HG03045 (cell line): ENCODE measurements at regions not wholly inside any gene's neighbourhood (a gene's known extent, or its start where the extent isn't known, plus 50 kb on each side); places are given as distances from the start of the nearest gene placed in this dataset.

Experiments
- ATAC-seq: cut with Tn5 transposase; IDR thresholded peaks from one replicate; pipeline ENCODE4 v1.9.1; 2021; ENCODE audit warnings: mild to moderate bottlenecking, moderate library complexity; ENCODE audit not compliant: unreplicated experiment

DNA sequence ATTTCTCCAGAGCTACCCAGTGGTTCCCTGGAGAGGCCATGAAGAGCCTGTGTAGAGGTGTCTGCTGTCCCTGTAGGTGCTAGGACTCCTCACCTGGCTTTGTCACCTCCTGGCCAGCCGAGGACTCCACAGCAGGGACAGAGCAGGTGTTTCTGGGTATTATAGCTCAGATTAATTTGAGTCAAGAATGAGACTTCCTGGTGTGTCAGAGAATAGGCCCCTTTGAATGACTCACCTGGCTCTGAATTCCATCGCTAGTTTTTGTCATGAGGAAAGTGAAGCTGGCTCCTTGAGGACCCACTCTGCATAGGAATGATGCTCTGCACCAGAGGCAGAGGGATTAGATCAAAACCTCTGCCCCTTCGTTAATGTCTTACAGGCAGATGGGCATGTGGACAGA lies 167.5 kb upstream of the TOPAZ1 start:
- no peak for ATAC-seq

DNA sequence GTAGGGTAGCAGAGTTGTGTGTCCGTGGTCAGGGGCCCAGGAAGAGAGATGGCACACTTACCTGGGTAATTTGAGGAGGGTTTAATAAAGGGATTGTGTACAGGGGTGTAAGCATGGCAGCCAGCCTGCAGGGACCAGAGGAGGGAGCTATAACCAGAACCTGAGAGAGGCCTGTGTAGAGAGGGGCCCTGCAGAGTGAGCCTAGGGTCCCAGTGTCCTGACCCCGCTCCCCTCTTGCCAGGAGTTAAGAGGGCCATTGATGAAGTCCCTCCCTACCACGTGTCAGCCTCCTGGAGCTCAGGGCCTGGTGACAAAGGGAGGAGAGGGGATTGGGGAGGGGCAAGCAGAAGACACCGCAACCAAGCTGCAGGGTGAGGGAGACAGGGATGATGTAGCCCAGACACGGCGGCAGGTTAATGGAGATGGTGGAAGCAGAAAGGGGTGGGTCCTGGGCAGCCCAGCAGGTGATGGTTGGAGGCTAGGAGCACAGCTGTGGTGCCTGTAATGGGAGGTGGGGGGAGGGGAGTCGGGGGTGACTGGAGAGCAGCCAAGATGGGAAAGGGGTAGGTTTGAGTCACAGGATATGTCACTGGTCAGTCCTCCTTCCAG lies 165.4 kb upstream of the TOPAZ1 start:
- ATAC-seq: no peak

DNA sequence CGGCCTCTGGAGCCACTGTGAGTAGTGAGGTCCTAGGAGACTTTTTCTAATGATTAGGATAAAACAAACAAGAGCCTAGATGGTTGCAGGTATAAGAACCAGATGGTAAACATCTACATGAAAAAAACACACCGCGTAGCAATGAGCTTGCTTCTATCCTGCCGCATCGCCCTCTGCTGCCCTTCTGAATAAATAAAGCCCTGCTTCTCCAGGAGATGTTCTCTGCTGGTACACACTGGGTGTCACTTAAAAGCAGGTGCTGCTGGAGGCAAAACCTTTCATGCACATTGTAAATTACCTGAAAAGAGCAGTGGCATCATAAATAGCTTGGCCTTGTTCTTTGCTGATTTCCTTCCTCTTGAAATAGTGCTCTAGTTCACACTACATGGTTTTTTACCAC lies 164.4 kb upstream of the TOPAZ1 start:
- no peak for ATAC-seq

DNA sequence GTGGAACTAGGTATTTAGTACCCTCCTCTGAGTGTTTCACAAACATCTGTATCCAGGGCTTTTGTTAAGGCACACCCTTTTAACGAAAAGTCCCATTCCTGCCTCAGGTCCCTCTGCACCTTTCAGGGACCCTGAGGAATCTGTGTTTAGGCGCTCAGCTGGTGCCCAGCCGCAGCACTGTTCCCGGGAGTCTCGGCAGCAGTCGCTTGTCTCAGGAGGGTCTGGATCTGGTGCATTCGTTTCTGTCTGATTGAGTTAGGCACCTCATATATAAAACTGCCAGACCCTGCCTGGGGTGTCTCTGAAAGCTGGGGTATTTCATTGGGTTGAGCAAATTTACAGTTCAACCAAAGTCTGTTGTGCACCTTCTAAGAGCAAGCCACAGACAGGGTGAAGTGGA lies 162.8 kb upstream of the TOPAZ1 start:
- ATAC-seq: no peak

DNA sequence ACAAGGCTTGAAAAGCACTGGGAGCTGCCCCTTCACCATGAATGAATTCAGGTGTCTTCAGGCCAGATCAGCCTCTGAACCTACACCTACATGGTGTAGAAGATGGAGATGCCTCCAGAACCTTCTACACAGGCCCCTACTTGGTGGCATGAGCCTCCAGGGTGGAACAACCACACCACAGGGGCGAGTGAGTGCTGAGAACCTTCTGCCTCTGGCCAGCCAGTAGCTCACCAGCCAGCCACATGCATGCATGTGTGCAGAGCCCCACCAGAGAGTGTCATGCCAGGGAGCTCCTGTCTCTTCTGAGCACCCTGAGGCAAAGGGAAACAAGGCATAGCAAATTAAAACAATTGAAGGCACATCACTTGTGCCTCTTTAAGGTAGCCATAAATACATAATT lies 161.8 kb upstream of the TOPAZ1 start:
- no peak for ATAC-seq

DNA sequence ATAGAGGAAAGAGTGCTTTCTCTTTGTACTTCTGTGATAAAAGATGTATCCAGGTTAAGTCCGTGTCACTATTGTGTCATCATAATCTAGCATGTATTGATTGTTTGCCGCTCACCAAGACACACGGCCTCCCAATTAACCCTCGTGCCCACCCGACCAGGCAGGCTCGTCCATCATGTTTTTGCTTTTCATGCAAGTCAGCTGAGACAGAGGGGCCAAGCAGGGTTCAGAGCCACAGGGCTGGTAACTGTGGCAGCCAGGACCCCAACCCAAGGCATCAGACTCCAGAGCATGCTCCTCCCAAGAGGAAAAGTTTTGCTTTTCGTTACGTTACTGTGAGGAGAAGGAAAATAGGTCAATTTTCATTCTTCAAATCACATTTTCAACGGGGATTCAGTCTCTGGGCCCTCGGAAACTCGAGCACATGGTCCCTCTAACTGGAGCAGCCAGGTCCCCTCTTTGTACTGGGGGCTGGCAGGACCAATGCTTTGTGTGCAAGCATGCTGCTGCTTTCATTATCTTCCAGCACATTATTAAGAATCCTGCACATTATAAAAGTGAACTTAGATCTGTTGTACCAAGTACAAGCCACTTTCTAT lies 161.1 kb upstream of the TOPAZ1 start:
- no peak for ATAC-seq

DNA sequence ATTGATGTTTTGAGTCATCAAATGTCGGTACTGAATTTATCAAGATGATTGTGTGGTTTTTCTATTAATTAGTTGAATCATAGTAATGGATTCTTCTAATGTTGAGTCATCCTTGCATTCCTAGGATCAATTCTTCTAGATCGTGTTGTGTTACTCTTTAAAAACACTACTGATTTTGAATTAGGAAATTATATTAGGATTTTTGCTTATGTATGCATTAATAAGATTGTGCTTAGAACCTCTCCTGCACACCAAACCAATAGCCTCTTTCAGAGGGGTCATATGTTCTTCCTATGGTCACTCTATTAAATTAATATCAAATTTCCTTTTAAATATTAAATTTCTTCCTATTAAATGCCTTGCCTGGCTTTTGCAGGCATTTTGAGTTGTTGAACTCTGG lies 151.7 kb upstream of the TOPAZ1 start:
- no peak for ATAC-seq

DNA sequence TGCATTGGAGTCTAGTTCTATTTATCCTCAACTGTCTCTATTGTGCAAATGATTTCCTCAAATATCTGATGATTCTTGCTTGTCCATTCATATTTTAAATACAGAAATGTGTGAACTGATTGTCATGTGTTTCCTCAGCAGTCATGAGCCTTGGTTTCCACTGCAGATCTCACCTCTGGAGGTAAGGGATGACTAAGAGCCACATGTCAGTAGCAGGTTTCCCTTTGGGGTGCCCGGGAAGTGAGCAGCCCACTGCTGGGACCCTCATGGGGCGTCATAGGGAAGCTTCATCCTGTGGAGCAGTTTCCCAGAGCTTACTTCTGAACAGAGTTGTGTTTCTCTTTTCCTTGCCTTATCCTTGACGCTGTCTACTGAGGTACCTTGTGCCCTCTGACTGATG lies 149.2 kb upstream of the TOPAZ1 start:
- no peak for ATAC-seq

DNA sequence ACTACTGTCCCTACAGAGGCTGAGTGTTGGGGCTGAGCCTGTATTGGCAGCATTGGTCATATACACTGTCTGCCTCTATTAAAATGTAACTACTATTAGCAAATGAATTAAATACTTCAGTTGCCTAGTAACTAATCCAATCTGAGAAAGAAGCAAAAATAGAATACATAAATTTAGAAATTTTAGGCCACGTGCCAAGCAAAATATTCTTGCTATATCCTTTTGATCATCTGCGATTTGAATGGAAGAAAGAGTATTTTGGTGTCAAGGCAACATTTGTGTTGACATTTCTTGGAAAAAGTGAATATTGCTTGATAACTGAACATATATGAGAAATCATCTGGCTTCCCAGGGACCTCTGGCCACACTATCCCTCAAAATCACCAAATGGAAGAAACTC lies 148.2 kb upstream of the TOPAZ1 start:
- no peak for ATAC-seq

DNA sequence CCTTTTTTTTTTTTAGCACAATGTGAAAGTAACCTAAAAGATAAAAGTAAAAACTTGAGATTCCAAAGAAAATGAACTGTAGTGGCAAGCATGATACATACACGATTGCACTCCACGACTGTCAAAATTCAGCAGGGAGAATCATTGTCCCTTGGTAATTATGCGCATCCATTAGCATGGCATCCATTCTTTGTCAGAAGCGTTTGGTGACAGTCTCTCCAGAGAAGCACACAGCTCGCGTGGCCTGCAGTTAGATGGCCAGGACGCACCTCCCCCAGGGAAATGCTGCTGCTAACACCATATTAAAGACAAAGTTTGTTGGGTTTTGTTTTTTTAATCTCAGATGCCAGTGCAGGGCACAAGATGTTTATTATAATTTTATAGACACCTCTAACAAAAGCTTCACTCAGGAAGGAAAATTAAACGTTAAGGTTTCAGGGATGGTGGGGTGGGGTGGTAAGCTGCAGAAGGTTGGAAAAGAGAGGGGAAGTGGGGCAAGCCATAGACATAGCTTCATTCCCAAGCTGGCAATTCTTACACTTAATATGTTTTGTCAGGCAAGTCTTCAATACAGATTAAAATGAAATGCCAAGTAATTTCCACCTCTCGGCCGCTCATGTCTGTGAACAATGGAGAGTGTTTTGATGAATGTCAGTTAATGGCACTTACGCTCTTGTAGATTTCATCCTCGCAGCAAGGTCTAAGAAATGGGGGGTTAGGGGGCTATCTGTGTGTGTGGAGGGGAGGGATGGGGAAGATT lies 142.8 kb upstream of the TOPAZ1 start:
- ATAC-seq: no peak

DNA sequence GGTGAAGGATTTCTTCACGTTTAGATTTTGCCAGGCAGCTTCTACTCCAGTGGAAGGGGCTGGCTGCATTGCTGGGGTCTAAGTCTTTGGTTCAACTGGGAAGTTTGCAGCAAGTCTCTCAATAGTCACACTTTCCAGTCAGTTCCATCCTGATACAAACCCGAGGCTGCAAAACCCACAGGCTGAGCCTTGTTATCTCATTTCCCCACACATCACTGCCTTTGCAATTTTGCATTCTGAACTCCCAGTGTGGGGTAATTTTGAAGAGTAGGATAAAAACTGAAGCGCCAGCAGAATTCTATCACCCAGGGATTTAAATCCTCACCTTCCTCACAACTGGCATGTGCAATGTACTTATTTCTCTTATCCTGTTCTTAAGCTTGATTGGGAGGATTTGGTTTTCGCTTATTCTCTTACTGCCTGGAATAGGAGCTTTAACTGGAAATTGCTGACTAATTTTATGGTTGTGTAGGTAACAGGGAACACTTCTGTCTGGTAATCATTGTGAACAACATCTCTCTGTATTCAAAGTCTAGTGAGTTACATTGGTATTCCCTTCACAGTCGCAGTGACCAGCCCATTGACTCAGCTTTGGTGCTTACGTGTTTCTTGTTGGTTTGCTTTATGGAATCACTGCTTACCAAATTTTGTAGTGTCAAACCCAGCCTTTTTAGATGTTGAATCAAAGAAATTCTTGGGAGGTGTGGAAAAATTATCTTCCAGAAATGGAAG lies 142.0 kb upstream of the TOPAZ1 start:
- no peak for ATAC-seq

DNA sequence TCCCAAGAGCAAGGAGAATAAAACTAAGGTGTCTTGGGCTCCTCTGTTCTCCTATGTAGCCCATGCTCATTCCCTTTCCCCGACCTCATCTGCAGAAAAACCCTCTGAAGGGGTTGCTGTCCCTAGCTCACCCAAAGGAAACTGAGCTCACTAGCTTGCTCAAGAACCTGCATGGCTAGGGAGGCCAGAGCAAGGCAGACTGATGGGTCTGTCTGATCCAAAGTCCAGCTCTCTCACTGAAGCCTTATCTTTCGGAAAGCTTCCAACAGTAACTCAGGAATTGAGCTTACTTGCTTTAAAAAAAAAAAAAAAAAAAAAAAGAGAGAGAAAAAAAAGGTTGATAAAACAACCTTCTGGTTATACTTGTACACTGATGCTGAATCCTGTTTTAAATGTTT lies 141.4 kb upstream of the TOPAZ1 start:
- no peak for ATAC-seq

DNA sequence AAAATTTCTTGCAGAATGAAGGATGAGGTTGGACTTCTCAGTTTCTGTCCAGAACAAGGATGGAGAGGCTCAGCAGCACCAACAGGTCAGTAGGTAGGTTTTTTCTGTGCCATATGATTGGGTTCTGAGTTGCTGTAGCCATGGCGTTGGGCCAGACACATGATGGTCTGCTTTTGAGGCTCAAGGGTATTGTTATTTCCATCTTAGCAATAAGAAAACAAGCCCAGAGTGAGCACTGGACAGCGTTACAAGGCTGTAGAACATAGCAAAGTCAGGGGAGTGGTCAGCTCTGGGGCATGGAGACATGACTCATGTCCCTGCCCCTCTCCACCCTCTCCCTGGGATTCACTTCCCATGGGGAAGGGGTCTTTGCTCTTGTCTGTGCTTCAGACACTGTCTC lies 137.6 kb upstream of the TOPAZ1 start:
- ATAC-seq: no peak

DNA sequence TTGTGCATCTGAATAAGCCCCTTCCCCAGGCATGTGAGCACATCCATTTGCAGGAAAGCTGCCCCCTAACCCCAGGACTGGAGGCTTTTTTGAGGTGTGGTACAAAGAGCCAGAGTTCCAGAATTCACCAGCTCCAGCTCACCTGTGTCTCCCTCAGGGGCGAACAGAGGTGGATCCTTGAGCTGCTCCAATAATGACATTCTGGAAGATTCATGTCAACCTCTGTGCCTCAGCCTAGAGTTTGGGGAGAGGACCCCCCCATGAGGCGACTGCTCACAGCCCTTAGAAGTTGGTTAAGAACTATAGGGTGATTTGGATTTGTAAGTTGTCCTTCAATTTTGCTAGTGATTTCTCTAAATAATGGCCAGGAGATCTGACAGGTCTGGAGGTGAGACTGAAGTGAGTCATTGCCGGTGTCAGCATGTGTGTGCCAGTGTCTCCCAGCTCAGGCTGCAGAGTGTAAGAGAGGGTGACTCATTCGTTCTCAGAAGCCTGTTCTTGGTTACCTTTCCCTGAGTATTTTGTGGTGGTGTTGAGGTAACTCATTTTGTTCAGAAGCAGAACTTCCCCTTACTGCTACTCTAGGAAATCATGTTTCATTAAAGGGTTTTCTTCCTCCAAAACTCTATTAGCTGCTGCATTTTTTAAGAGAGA lies 136.9 kb upstream of the TOPAZ1 start:
- ATAC-seq: peak; percentile 90

DNA sequence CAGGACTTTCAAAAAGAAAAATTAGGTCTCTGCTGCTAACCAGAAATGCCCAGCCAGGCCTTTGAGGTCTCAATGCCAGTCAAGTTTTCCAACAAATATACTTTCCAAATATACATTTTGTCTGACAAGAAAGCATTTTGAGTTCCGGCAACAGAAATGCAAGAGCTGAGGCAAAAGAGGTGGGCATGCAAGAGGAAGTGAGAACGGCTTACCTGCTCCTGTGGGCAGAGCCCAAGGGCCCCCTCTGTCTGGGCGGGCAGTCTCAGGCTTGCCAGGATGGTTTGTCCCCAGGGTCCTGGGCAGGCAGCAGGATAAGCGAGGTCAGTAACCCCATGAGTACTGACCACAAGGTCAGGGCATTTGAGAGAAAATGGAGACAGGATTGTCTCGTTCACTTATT lies 136.1 kb upstream of the TOPAZ1 start:
- no peak for ATAC-seq

DNA sequence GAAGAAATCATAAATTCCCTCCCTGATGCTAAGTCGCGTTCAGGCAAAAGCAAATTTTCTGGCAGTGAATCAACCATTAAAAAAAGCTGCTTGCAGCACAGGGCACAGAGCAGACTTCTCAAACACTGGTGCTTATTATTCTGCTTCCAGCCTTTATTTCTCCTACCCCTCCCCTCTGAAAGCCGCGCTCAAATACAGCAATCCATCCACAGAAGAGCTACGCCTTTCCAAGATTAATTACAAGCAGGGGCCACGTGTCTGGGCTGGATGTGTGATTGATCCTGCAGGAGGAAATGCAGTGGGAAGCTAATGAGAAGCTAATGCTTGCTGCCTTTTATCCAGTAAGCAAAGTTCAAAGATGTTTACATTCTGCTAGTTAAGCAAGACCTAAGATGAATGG lies 134.9 kb upstream of the TOPAZ1 start:
- no peak for ATAC-seq

DNA sequence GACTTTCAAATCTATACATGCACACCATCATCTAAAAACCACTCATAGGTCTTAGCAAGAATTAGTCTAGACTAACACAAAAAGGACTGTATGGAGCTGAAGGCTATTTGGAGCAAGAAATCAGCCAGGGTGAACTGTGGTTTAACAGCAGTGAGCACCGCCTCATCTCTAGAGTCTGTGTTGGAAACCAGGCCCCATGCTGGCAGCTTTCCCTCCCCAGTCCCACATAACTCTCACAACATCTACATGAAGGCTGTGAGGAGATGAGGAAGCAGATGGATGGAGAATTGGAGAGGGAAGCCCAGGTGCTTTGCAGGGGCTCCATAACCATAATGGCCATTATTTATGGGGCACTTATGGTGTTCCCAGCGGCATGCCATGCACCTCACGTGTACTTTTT lies 133.2 kb upstream of the TOPAZ1 start:
- ATAC-seq: no peak

DNA sequence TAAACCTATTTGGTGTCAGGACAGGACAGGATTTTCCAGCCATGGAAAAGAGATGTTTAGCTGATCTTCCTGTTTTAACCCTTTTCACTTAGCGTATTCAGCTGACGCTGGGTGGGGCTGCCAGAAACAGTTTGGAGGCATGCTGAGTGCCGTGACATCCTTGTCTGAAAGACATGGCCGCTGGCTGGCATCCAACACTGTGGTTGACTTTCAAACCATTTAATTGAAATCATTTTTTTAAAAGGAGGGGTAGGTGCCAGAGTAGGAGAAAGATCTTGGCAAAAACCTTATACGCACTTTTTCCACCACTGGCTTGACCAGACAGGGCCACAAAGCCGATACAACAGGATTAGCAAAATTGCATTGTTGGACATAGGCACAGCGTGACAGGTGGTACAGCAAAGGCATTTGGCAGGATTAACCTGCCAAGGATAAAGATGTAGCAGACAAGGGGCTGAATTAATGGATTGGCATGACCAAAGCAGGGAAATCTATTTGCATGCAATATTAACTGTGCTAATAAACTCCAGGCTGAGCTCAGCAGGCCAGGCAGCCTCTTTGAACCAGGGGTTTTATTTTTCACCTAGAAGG lies 131.8 kb upstream of the TOPAZ1 start:
- ATAC-seq: no peak

DNA sequence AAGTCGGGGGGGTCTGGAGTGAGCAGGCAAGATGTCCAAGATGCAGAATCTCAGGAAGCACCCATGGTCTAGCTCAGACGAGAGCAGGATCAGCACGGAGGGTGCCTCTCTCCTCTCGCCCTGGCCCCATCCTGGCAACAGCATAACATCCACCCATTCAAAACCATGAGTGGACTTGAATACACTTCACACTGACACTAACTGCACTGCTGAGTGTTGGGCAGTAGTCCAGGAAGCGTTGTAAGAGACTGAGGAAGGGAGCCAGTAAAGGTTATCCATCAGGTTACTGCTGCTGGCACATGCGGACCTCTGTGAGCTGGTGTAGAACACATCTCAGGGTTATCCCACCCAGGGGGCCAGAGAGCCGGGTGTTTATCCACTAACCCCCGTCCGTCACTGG lies 131.0 kb upstream of the TOPAZ1 start:
- ATAC-seq: no peak

DNA sequence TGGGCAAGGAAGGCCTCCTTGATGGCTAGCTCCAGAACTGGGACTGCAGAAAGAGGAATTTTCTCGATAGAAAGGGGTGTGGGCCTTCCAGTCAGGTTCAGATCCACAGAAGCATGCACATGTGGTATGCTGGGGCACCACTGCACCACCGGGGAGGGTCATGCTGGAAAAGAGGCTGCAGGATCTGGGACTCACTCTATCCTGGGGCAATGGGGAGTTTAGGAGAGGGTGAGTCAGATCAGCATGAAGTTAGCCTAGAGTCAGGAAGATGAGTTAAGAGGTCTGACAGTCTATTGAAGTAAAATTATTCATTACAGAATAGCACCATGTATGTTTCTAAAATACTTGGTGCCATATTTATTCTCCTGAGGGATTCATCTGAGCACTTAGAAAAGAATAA lies 130.2 kb upstream of the TOPAZ1 start:
- ATAC-seq: no peak

DNA sequence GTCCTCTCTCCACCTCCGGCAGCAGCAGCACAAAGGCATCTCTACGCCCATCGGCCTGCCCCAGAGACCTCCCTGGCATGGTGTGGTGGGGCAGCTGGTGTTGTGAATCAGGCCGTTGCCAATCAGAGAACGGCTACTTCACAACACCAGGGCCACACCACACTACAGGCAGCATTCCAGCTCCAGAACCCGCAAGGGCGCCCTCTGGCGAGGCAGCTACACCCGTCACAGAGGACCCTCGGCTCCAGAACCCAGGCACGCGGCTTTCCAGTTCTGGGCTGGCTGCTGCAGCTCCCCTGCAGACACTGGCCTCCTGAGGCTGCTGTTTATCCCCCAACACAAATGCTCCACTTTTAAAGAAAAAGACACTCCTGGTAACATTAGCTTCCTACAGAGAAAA lies 127.5 kb upstream of the TOPAZ1 start:
- ATAC-seq: no peak
